Neutrophil (primary cell): ENCODE measurements at regions not wholly inside any gene's neighbourhood (a gene's known extent, or its start where the extent isn't known, plus 50 kb on each side); places are given as distances from the start of the nearest gene placed in this dataset.

Experiments used
- H3K27ac ChIP-seq: fragments of 200-600 bp; sonication (generic); 2 replicates; pipeline ENCODE4 v1.5.1; 2016; ENCODE audit warnings: mild to moderate bottlenecking, moderate library complexity
- H3K27me3 ChIP-seq: fragments of 200-600 bp; sonication (generic); 2 replicates; pipeline ENCODE4 v1.6.0; 2016; ENCODE audit warnings: mild to moderate bottlenecking
- H3K36me3 ChIP-seq: fragments of 200-600 bp; sonication (generic); 2 replicates; pipeline ENCODE4 v1.5.1; 2017
- H3K4me1 ChIP-seq, 2 experiments: fragments of 200-600 bp in 1 of 2; sonication (generic) in 1 of 2; 1 replicate in 1 of 2; 2 replicates in 1 of 2; pipeline versions ENCODE4 v1.5.1 to v1.6.1; 2013 to 2016; ENCODE audit warnings: low read depth in 1 of 2, low read length in 1 of 2, mild to moderate bottlenecking in 1 of 2, moderate library complexity in 1 of 2; ENCODE audit not compliant: control insufficient read depth in 1 of 2, insufficient read depth in 1 of 2
- H3K4me3 ChIP-seq, 2 experiments: fragments of 200-600 bp in 1 of 2; sonication (generic) in 1 of 2; 1 replicate in 1 of 2; 2 replicates in 1 of 2; pipeline ENCODE4 v1.5.1; 2013 to 2016; ENCODE audit warnings: low read depth in 1 of 2, low read length in 1 of 2, mild to moderate bottlenecking in 1 of 2, moderate library complexity in 1 of 2
- H3K9me3 ChIP-seq: fragments of 200-600 bp; sonication (generic); 2 replicates; pipeline ENCODE4 v1.5.1; 2016
- TF ChIP-seq, protein P1 (sequence below): fragments of 200-600 bp; sonication (generic); IDR thresholded peaks from 2 replicates; pipeline ENCODE4 v1.5.1; 2016; ENCODE audit warnings: antibody characterized with exemption

DNA sequence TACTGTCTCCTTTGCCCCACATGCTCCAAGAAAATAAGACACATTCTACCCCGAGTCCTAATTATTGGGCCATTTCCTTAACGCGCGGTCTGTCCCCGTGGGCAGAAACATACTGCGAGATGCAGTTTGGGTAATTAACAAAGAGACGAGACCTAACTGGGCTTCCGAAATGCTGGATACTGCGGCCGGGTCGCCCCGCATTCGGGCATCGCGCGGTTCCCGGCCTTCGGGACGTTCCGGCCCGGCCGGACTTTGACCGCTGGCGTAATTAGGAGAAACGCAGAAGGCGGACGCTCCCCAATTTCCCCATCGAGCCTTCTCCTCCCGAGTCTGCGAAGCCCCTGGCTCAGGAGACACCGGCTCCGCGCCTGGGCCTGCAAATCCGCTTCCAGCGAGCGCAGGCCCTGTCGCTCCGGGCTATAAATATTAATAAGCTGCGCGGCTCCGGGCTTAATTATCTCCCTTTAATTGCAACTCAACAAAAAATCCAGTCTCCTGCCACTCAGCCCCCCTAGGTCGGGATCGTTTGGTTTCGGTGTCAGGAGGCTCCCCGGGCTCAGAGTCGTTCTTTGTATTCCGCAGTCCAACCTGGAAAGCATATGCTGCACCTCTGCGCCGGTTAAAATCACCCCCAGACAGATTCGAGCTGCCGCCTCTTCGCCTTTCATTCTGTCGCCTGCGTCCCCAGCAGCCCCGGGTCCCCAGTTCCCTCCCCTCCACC lies 131.5 kb downstream of the SPAG6 start:
- peaks cover 18 to 19% of the 10 kb centered on the region in 2 experiments for H3K4me1 ChIP-seq
- H3K27me3 ChIP-seq = peaks cover 99% of the 10 kb centered on the region
- H3K36me3 ChIP-seq = no peaks in the 10 kb centered on the region
- TF ChIP-seq, protein P1, sequence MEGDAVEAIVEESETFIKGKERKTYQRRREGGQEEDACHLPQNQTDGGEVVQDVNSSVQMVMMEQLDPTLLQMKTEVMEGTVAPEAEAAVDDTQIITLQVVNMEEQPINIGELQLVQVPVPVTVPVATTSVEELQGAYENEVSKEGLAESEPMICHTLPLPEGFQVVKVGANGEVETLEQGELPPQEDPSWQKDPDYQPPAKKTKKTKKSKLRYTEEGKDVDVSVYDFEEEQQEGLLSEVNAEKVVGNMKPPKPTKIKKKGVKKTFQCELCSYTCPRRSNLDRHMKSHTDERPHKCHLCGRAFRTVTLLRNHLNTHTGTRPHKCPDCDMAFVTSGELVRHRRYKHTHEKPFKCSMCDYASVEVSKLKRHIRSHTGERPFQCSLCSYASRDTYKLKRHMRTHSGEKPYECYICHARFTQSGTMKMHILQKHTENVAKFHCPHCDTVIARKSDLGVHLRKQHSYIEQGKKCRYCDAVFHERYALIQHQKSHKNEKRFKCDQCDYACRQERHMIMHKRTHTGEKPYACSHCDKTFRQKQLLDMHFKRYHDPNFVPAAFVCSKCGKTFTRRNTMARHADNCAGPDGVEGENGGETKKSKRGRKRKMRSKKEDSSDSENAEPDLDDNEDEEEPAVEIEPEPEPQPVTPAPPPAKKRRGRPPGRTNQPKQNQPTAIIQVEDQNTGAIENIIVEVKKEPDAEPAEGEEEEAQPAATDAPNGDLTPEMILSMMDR = no peak
- peak overlapping the region in 1 of 2 experiments; percentile 50 for H3K4me3 ChIP-seq
- H3K27ac ChIP-seq = no peak overlapping the region
- H3K9me3 ChIP-seq = no peaks in the 10 kb centered on the region

DNA sequence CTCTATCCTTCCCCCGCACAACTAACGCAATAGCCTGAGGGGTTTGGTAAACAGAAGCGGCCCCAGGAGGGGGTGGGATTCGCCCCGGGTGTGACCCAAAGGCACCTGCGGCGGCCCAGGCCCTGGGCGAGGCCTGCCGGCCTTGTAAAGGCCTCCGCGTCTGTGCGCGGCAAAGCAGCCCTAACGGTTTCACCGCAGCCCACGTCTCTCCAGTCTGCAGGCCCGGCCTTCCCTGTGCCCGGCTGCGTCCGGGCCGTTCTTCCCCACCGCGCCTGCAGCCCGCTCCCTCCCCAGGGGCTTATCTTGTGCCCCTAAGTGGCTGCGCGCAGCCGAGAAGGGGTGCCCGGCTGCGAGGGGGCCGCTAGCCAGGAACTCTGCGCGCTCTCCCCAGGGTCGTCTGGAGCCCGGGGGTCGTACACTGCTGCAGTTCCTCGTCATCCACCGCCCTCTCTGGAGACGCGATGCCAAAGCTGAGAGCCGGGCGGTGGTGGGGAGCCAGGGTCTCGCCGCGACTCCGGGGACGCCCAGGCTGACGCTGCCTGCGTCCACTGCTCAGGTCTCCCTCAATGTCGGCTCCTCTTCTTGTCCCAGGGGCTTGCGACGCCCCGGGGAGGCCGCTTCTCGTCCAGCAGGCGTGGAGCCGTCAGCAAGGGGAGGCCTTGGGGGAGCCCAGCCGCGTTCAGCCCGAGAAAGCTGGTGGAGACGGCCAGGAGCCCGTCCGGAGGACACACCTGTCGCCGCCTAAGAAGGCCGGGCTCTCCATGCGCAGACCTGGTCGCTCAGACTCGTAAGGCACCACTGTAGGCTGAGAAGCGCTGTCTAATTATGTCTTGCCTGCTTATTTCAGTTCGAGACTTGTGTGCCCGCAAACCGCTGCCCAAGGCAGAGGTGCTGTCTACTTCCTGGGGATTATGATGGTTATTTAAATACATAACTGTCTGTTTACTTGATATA lies 132.3 kb downstream of the SPAG6 start:
- Histone ChIP-seq H3K27ac (no peak overlapping the region), H3K9me3 (no peaks in the 10 kb centered on the region), H3K4me1 (peaks cover 18 to 19% of the 10 kb centered on the region in 2 experiments), H3K36me3 (no peaks in the 10 kb centered on the region), H3K4me3 (no peak overlapping the region), H3K27me3 (peaks cover 99% of the 10 kb centered on the region)
- TF ChIP-seq, protein P1 = no peak

DNA sequence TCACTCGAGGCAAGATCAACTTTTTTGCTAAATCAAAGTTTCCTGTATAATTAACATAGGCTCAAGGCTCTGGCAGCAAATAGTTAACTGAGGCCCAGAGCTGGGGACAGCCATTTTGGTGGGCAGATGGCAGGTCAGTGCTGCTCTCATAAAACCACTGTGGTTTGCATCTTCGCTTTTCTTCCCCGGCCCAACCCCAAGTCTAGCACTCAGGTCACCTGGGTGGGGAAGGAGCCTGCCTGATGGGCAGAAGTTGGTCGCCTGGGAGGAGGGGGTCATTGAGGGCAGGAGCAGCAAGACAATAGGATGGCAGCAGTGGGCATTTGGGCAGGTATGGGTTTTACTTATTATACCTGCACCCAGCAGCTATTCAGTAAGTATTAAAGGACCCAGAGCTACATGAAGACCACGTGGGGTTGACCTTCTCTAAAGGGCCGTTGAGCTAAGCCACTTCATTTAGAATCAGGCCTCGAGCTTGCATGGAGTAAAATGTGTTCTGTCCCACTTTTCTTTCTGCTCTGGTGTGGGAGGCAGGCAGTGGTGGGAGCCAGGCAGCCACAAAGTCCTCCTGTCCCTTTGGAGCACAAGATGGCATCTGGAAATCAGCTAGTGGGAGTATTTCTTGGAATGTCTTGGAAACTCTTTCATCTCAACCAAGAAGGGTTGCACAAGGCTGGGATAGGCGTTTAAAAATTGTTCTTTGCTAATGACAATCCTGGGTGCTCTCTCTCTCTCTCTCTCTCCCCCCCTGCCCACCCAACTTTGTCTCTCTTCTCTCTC lies 133.4 kb downstream of the SPAG6 start:
- no peak overlapping the region for H3K27ac ChIP-seq
- H3K36me3 ChIP-seq = no peaks in the 10 kb centered on the region
- TF ChIP-seq, protein P1 = no peak
- H3K27me3 ChIP-seq = peaks cover 97% of the 10 kb centered on the region
- H3K4me3 ChIP-seq = no peak overlapping the region
- H3K4me1 ChIP-seq = peaks cover 18 to 19% of the 10 kb centered on the region in 2 experiments
- H3K9me3 ChIP-seq = no peaks in the 10 kb centered on the region

DNA sequence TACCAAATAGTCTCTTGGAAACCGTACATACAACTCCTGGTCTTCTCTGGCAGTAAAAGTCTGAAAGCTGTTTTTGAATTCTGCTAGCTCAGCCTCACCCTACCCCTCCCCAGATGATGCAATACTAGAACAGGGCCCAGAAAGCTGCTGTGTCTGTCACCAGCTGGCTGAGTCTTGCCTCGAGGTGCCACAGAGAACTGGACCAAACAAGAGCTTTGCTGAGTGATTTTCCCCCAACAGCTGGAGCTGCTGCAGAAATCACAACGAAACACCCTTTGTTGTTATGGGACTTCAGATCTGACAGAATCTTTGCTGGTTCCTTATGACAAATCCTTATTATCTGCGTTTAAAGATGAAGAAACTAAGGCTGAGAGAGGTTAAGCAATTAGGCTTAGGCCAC lies 134.1 kb downstream of the SPAG6 start:
- TF ChIP-seq, protein P1 = no peak
- Histone ChIP-seq H3K4me1 (peaks cover 18 to 19% of the 10 kb centered on the region in 2 experiments), H3K36me3 (no peaks in the 10 kb centered on the region), H3K9me3 (no peaks in the 10 kb centered on the region), H3K27me3 (peaks cover 95% of the 10 kb centered on the region), H3K4me3 (no peak overlapping the region), H3K27ac (no peak overlapping the region)

DNA sequence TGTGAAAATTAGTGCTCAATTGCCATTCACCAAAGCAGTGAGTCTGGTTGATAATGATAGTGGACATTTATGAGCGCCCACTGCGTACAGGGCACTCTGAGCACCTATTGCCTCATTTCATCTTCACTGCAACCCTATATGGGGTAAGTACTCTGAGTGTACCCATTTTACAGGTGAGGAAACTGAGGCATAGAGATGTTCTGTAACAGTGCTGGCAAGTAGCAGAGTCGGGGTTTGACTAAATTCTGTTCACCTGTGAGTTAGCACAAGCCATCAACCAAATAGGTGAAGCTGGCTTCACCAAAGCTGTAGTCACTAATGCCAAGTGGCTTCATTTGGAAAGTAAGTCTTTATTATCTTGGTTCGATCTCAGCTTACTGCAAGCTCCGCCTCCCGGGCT lies 135.8 kb downstream of the SPAG6 start:
- Histone ChIP-seq H3K4me1 (peaks cover 11 to 12% of the 10 kb centered on the region in 2 experiments), H3K36me3 (no peaks in the 10 kb centered on the region), H3K4me3 (no peak overlapping the region), H3K27me3 (peaks cover 78% of the 10 kb centered on the region), H3K27ac (no peak overlapping the region), H3K9me3 (no peaks in the 10 kb centered on the region)
- TF ChIP-seq, protein P1 = no peak
